PFSK-1 (cell line): ENCODE measurements at regions not wholly inside any gene's neighbourhood (a gene's known extent, or its start where the extent isn't known, plus 50 kb on each side); places are given as distances from the start of the nearest gene placed in this dataset.

Source experiments
- FOXP2 ChIP-seq: optimal IDR thresholded peaks from 2 replicates; pipeline ENCODE3; 2011; ENCODE audit warnings: borderline replicate concordance, control low read depth, inconsistent platforms; ENCODE audit not compliant: insufficient read depth; ENCODE audit errors: extremely low read length, extremely low read depth
- POLR2AphosphoS5 ChIP-seq: IDR thresholded peaks from 2 replicates; pipeline ENCODE4 v1.6.1; 2012; ENCODE audit warnings: low read depth, mild to moderate bottlenecking, control low read depth, low read length, moderate library complexity
- REST ChIP-seq, 2 experiments: IDR thresholded peaks; 2 replicates each; pipeline versions ENCODE4 v1.6.1 to v1.8.0; 2011 to 2012; ENCODE audit warnings: low read depth in 2 of 2, low read length in 2 of 2, control low read depth in 1 of 2, inconsistent platforms in 1 of 2, mild to moderate bottlenecking in 1 of 2, moderate library complexity in 1 of 2; ENCODE audit not compliant: insufficient read depth in 1 of 2
- SIN3A ChIP-seq: IDR thresholded peaks from 2 replicates; pipeline ENCODE4 v1.6.1; 2012; ENCODE audit warnings: mild to moderate bottlenecking, low read length, moderate library complexity, borderline replicate concordance; ENCODE audit not compliant: insufficient read depth
- TAF1 ChIP-seq: IDR thresholded peaks from 2 replicates; pipeline ENCODE4 v1.6.1; 2012; ENCODE audit warnings: low read length, control low read depth, borderline replicate concordance; ENCODE audit not compliant: insufficient read depth

DNA sequence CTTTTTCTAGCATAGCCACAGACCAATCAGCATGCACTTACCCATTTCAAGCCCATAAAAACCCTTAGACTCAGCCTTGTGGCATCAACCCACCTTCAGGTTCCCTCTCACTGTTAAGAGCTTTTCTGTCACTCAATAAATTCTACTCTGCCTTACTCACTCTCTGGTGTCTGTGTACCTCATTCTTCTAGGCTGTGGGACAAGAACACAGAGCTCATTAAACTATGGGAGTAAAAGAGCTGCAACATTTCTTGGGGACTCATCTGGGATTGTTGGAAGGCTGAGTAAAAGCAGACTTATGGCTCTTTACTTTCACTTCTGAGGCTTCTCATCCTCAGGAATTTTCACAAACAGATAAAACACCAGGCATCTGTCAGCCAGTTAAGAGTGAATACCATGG is 879.3 kb downstream of the ROBO2 start:
- TF ChIP-seq FOXP2: no peak
- no peak for TF ChIP-seq SIN3A

- TF ChIP-seq FOXP2 (no peak), REST (IDR thresholded peaks at IDR 0.05; ENCODE audit: insufficient read depth in 1 of 2, low read depth in 2 of 2, low read length in 2 of 2) (no peak), POLR2AphosphoS5 (no peak), SIN3A (no peak), TAF1 (no peak)
Measured at GRCh38 chr3:77931255-77932009, 891.5 kb downstream of the ROBO2 start.

DNA sequence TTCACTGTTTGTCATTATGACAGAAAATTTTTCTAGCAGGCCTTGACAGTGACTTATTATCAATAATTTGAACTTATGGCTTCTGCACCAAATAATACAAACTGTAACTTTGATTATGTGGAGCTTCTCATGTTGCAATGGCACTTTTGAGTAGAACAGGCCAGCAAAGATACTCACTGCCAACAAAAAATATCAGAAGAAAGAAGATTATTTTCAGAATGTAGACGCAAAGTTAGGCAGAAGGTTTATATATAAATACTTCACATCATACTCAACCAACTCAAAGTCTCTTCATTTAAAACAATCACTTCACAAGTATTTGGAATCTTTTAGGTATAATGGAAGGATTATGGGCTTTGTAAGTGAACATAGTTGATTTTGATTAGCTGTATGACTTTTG is 893.0 kb downstream of the ROBO2 start:
- TF ChIP-seq POLR2AphosphoS5 (no peak), SIN3A (no peak), FOXP2 (no peak), TAF1 (no peak), REST (IDR thresholded peaks at IDR 0.05; ENCODE audit: insufficient read depth in 1 of 2, low read depth in 2 of 2, low read length in 2 of 2) (no peak)

DNA sequence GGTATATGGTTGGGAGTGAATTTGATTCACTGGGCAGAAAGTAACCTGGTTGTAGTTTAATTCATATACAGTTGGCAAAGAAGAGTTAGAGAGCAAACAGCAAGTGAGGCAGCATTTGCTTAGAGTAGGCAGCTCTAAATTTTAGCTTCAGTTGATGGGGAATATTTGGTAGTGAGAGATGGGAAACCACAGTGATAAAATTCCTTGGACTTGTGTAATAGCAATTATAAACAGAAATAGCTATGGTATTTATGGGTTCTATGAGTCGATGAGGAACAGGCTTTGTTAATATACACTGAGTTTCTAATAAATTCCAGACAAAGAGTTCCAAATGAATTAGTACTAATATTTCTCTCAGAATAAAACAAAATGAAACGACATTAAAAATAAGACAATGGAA is 894.0 kb downstream of the ROBO2 start:
- no peak for TF ChIP-seq SIN3A
- no peak for TF ChIP-seq POLR2AphosphoS5
- no peak for TF ChIP-seq TAF1
- no peak for TF ChIP-seq FOXP2
- TF ChIP-seq REST (IDR thresholded peaks at IDR 0.05; ENCODE audit: insufficient read depth in 1 of 2, low read depth in 2 of 2, low read length in 2 of 2): no peak

DNA sequence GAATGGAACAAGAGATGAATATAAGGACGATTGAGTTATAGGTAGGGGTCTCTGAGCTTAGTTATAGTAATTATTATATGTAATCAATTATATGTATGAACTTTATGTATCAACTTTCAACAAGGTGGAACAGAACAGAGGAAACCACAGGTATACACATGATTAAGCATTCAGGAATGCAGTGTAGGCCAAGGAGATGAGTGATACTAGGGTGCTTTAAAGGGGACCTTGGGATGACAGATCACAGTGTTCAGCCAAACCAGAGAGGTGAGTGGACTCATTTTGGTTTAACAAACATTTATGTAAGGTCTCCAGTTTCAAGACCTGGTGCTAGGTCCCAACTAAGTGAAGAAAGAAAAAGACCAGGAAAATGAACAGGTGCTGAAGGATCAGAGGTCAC is 895.5 kb downstream of the ROBO2 start:
- TF ChIP-seq POLR2AphosphoS5 (no peak), TAF1 (no peak), FOXP2 (no peak), REST (IDR thresholded peaks at IDR 0.05; ENCODE audit: insufficient read depth in 1 of 2, low read depth in 2 of 2, low read length in 2 of 2) (no peak), SIN3A (no peak)
